ENCODE measurements at regions not wholly inside any gene's neighbourhood (a gene's known extent, or its start where the extent isn't known, plus 50 kb on each side); places are given as distances from the start of the nearest gene placed in this dataset.

GRCh38 chr12:94872971-94873733 lies 130.3 kb downstream of the NDUFA12 start:
- TF ChIP-seq CTCF (conservative IDR thresholded peaks at IDR 0.05) (no peak), EZH2 (IDR thresholded peaks at IDR 0.05; ENCODE audit: low read depth) (no peak)
